ENCODE measurements at regions not wholly inside any gene's neighbourhood (a gene's known extent, or its start where the extent isn't known, plus 50 kb on each side); places are given as distances from the start of the nearest gene placed in this dataset.

GRCh38 chr17:79241616-79242015 lies 167.0 kb downstream of the ENGASE start:
- no peak for DNase-seq

GRCh38 chr17:79239205-79239604 lies 164.6 kb downstream of the ENGASE start:
- DNase-seq = no peak

GRCh38 chr17:79237448-79238053 lies 162.9 kb downstream of the ENGASE start:
- no peak for DNase-seq

GRCh38 chr17:79235808-79236207 lies 161.2 kb downstream of the ENGASE start:
- no peak for DNase-seq

GRCh38 chr17:79233916-79234551 lies 159.4 kb downstream of the ENGASE start:
- no peak for DNase-seq

GRCh38 chr17:79232957-79233356 lies 158.3 kb downstream of the ENGASE start:
- DNase-seq = no peak

- no peak for DNase-seq
Measured at GRCh38 chr17:79231766-79232287, 157.2 kb downstream of the ENGASE start.

- no peak for DNase-seq
Measured at GRCh38 chr17:79230576-79230975, 156.0 kb downstream of the ENGASE start.

GRCh38 chr17:79226037-79226436 lies 151.4 kb downstream of the ENGASE start:
- no peak for DNase-seq

GRCh38 chr17:79224903-79225302 lies 150.3 kb downstream of the ENGASE start:
- no peak for DNase-seq

- DNase-seq = no peak
Measured at GRCh38 chr17:79224476-79224875, 149.9 kb downstream of the ENGASE start.

- DNase-seq = no peak
Measured at GRCh38 chr17:79223953-79224352, 149.3 kb downstream of the ENGASE start.

GRCh38 chr17:79223471-79223870 lies 148.8 kb downstream of the ENGASE start:
- DNase-seq = no peak

- DNase-seq = no peak
Measured at GRCh38 chr17:79221597-79221996, 147.0 kb downstream of the ENGASE start.

GRCh38 chr17:79220713-79221291 lies 146.2 kb downstream of the ENGASE start:
- DNase-seq = no peak

GRCh38 chr17:79220201-79220712 lies 145.6 kb downstream of the ENGASE start:
- DNase-seq = no peak

- no peak for DNase-seq
Measured at GRCh38 chr17:79219208-79219935, 144.7 kb downstream of the ENGASE start.

GRCh38 chr17:79218825-79219200 lies 144.2 kb downstream of the ENGASE start:
- DNase-seq = no peak

GRCh38 chr17:79218175-79218824 lies 143.7 kb downstream of the ENGASE start:
- no peak for DNase-seq

GRCh38 chr17:79217473-79218135 lies 143.0 kb downstream of the ENGASE start:
- no peak for DNase-seq

GRCh38 chr17:79216826-79217225 lies 142.2 kb downstream of the ENGASE start:
- no peak for DNase-seq

GRCh38 chr17:79216391-79216790 lies 141.8 kb downstream of the ENGASE start:
- no peak for DNase-seq
